HG03045 (cell line): ENCODE measurements at regions not wholly inside any gene's neighbourhood (a gene's known extent, or its start where the extent isn't known, plus 50 kb on each side); places are given as distances from the start of the nearest gene placed in this dataset.
"Not testable (repeated sequence)": the region's sequence is repeated elsewhere in the genome, so short reads cannot be mapped to it uniquely, and the experiment has no call there.

Experiments
- ATAC-seq: cut with Tn5 transposase; IDR thresholded peaks from one replicate; pipeline ENCODE4 v1.9.1; 2021; ENCODE audit warnings: mild to moderate bottlenecking, moderate library complexity; ENCODE audit not compliant: unreplicated experiment

GRCh38 chr4:188989371-188989770, 850.1 kb downstream of the TRIML1 start:
- ATAC-seq, result no peak

- ATAC-seq, result no peak
These were observed 853.5 kb downstream of the TRIML1 start for GRCh38 chr4:188992706-188993105.

GRCh38 chr4:188993871-188994270, 854.6 kb downstream of the TRIML1 start:
- ATAC-seq, result no peak

GRCh38 chr4:189001283-189001970, 862.2 kb downstream of the TRIML1 start:
- no peak for ATAC-seq

- ATAC-seq, result no peak
These were observed 862.8 kb downstream of the TRIML1 start for GRCh38 chr4:189001971-189002450.

GRCh38 chr4:189002475-189002874, 863.2 kb downstream of the TRIML1 start:
- no peak for ATAC-seq

GRCh38 chr4:189010452-189011217, 871.4 kb downstream of the TRIML1 start:
- not testable (repeated sequence) for ATAC-seq

- ATAC-seq, result no peak
These were observed 882.6 kb downstream of the TRIML1 start for GRCh38 chr4:189021831-189022230.

- ATAC-seq, result no peak
These were observed 883.3 kb downstream of the TRIML1 start for GRCh38 chr4:189022440-189023035.

- no peak for ATAC-seq
These were observed 890.8 kb downstream of the TRIML1 start for GRCh38 chr4:189029976-189030504.

GRCh38 chr4:189032606-189033338, 893.5 kb downstream of the TRIML1 start:
- ATAC-seq, result no peak

GRCh38 chr4:189033801-189034347, 894.6 kb downstream of the TRIML1 start:
- ATAC-seq, result no peak

- ATAC-seq, result no peak
These were observed 895.9 kb downstream of the TRIML1 start for GRCh38 chr4:189035091-189035490.

GRCh38 chr4:189035654-189036053, 896.4 kb downstream of the TRIML1 start:
- no peak for ATAC-seq

- ATAC-seq, result no peak
These were observed 897.7 kb downstream of the TRIML1 start for GRCh38 chr4:189036906-189037305.

GRCh38 chr4:189046642-189047041, 894.0 kb upstream of the FRG1 start:
- no peak for ATAC-seq

- no peak for ATAC-seq
These were observed 892.6 kb upstream of the FRG1 start for GRCh38 chr4:189048119-189048518.

GRCh38 chr4:189049682-189050081, 891.0 kb upstream of the FRG1 start:
- no peak for ATAC-seq

- ATAC-seq, result no peak
These were observed 890.0 kb upstream of the FRG1 start for GRCh38 chr4:189050643-189051042.

- ATAC-seq, result no peak
These were observed 887.1 kb upstream of the FRG1 start for GRCh38 chr4:189053621-189054020.

GRCh38 chr4:189060104-189060503, 880.6 kb upstream of the FRG1 start:
- no peak for ATAC-seq
